ENCODE measurements at regions not wholly inside any gene's neighbourhood (a gene's known extent, or its start where the extent isn't known, plus 50 kb on each side); places are given as distances from the start of the nearest gene placed in this dataset.

DNA sequence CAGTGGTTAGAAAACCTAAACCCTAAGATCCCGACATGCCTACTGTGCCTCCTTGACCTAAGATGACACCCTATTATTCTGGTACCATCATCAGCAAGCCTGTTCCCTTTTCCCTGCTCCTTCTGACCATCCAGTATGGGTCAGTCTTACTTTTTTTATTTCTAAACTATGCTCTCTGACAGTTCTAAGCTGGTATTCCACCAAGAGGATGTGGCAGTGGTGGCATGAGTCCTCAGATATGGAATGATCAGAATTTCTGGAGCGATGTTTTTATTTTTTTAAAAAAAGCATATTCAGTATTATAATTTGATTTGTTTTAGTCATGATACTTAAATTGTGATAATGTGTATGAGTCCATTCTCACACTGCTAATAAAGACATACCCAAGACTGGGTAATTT, 145.9 kb upstream of the LHCGR start:
- Mint-ChIP-seq H3K9me3 (ENCODE audit: unreplicated experiment) (no peaks in the 10 kb centered on the region), H3K27ac (ENCODE audit: unreplicated experiment) (peak overlapping the region; percentile 12), H3K36me3 (ENCODE audit: unreplicated experiment) (no peaks in the 10 kb centered on the region), H3K27me3 (ENCODE audit: unreplicated experiment) (no peaks in the 10 kb centered on the region), H3K4me3 (ENCODE audit: unreplicated experiment) (no peak overlapping the region), H3K4me1 (ENCODE audit: unreplicated experiment) (peaks cover 26% of the 10 kb centered on the region)
- no peak for DNase-seq (ENCODE audit: extremely low spot score, unreplicated experiment)
- TF ChIP-seq CTCF (IDR thresholded peaks at IDR 0.05) = no peak

- no peak overlapping the region for H3K27ac Mint-ChIP-seq (ENCODE audit: unreplicated experiment)
- no peak for DNase-seq (ENCODE audit: extremely low spot score, unreplicated experiment)
- no peaks in the 10 kb centered on the region for H3K36me3 Mint-ChIP-seq (ENCODE audit: unreplicated experiment)
- peaks cover 22% of the 10 kb centered on the region for H3K4me1 Mint-ChIP-seq (ENCODE audit: unreplicated experiment)
- no peaks in the 10 kb centered on the region for H3K27me3 Mint-ChIP-seq (ENCODE audit: unreplicated experiment)
- no peak overlapping the region for H3K4me3 Mint-ChIP-seq (ENCODE audit: unreplicated experiment)
- no peak for TF ChIP-seq CTCF (IDR thresholded peaks at IDR 0.05)
- no peaks in the 10 kb centered on the region for H3K9me3 Mint-ChIP-seq (ENCODE audit: unreplicated experiment)
Observed at GRCh38 chr2:48901015-48901343, 145.5 kb upstream of the LHCGR start.

DNA sequence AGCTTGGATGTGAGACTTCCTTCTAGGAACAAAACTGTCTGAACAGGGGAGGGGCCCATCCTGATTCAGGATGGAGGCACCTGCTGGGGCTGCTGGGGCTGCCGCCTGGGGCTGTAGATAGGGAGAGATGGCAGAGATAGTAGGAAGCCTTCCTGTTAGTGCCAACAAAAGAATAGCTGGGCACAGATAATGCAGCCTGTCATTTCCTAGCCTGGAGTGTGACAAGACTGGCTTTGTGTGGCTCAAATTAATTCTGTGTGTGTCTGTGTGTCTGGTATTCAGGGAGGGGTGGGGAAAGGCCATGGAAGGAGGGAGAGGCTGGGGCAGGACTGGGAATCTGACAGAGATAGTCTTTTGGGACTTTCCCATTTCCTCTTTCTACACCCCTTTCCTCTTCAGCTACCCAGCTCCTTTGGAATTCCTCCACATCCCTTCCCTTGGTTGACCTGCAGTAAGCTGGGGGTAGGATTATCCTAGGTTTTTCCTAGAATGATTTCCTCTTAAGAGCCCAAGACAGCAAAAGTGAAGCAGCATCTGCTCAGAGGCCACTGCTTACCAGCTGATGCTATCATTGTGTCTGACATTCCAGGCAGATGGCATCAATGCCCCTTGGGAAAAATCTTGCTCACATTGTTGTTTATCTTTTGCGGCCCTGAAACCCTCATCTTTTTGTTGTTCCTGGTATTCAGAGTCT, 144.9 kb upstream of the LHCGR start:
- no peaks in the 10 kb centered on the region for H3K27me3 Mint-ChIP-seq (ENCODE audit: unreplicated experiment)
- no peak for TF ChIP-seq CTCF (IDR thresholded peaks at IDR 0.05)
- H3K4me1 Mint-ChIP-seq (ENCODE audit: unreplicated experiment) = peaks cover 21% of the 10 kb centered on the region
- peak overlapping the region; percentile 60 for H3K27ac Mint-ChIP-seq (ENCODE audit: unreplicated experiment)
- no peak overlapping the region for H3K4me3 Mint-ChIP-seq (ENCODE audit: unreplicated experiment)
- no peaks in the 10 kb centered on the region for H3K9me3 Mint-ChIP-seq (ENCODE audit: unreplicated experiment)
- no peak for DNase-seq (ENCODE audit: extremely low spot score, unreplicated experiment)
- no peaks in the 10 kb centered on the region for H3K36me3 Mint-ChIP-seq (ENCODE audit: unreplicated experiment)

- Mint-ChIP-seq H3K4me1 (ENCODE audit: unreplicated experiment) (peaks cover 21% of the 10 kb centered on the region), H3K4me3 (ENCODE audit: unreplicated experiment) (no peak overlapping the region), H3K36me3 (ENCODE audit: unreplicated experiment) (no peaks in the 10 kb centered on the region), H3K27ac (ENCODE audit: unreplicated experiment) (no peak overlapping the region), H3K27me3 (ENCODE audit: unreplicated experiment) (peaks cover 16% of the 10 kb centered on the region), H3K9me3 (ENCODE audit: unreplicated experiment) (no peaks in the 10 kb centered on the region)
- DNase-seq (ENCODE audit: extremely low spot score, unreplicated experiment) = no peak
- TF ChIP-seq CTCF (IDR thresholded peaks at IDR 0.05) = no peak
Observed at GRCh38 chr2:48896870-48897269, 141.3 kb upstream of the LHCGR start.

DNA sequence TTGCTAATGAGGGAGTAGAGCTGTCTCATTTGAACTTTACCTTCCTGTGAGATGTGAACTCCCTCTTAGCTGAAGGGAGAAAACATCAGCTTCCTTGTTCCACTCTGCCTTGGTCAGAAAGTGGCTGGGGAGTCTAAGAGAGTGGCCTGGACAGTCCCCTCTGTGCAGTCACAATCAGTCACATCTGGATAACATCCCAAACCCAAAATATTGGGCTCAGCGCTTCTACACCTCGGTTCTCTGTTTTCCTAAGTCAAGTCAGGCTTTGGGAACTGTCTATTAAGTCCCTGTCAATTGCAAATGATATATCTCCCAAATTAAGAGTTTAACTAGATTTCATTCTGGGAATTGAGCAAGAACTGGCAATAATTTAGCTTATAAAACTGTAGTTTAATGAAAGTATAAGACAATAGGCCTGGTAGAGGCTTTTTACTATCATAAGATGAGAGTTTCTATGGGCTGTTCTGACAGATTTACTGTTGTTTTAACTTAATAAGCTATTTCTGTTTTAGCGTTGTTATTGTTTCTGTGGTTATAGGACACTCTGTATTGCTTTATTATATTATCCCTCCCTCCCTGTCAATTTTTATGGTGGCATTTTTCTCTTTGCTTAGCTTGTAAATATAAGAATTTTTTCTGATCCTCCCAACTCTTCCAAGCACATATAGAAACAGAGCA, 135.1 kb upstream of the LHCGR start:
- Mint-ChIP-seq H3K27ac (ENCODE audit: unreplicated experiment) (no peak overlapping the region), H3K36me3 (ENCODE audit: unreplicated experiment) (no peaks in the 10 kb centered on the region), H3K4me1 (ENCODE audit: unreplicated experiment) (no peaks in the 10 kb centered on the region), H3K4me3 (ENCODE audit: unreplicated experiment) (no peak overlapping the region), H3K9me3 (ENCODE audit: unreplicated experiment) (no peaks in the 10 kb centered on the region), H3K27me3 (ENCODE audit: unreplicated experiment) (peaks cover 24% of the 10 kb centered on the region)
- TF ChIP-seq CTCF (IDR thresholded peaks at IDR 0.05) = no peak
- DNase-seq (ENCODE audit: extremely low spot score, unreplicated experiment) = no peak
